Neural progenitor cell (in vitro differentiated cells): ENCODE measurements at regions not wholly inside any gene's neighbourhood (a gene's known extent, or its start where the extent isn't known, plus 50 kb on each side); places are given as distances from the start of the nearest gene placed in this dataset.
"Not testable (repeated sequence)": the region's sequence is repeated elsewhere in the genome, so short reads cannot be mapped to it uniquely, and the experiment has no call there.

Experiments
- DNase-seq: peaks from one replicate; pipeline ENCODE4 v3.0.0-alpha.2; 2016; ENCODE audit warnings: low spot score
- H2AFZ ChIP-seq: fragments of 200-600 bp; sonication (generic); replicated peaks from 2 replicates; pipeline ENCODE4 v1.6.1; 2016; ENCODE audit warnings: antibody characterized with exemption
- H3F3A ChIP-seq: fragments of 200-600 bp; sonication (generic); 2 replicates; pipeline ENCODE4 v1.6.1; 2016; ENCODE audit warnings: antibody characterized with exemption, low read depth
- H3K27ac ChIP-seq: fragments of 200-600 bp; sonication (generic); 2 replicates; pipeline ENCODE4 v1.5.1; 2016; ENCODE audit warnings: mild to moderate bottlenecking
- H3K27me3 ChIP-seq: fragments of 200-600 bp; sonication (generic); 2 replicates; pipeline ENCODE4 v1.6.1; 2016; ENCODE audit warnings: mild to moderate bottlenecking, moderate library complexity
- H3K36me3 ChIP-seq: fragments of 200-600 bp; sonication (generic); 2 replicates; pipeline ENCODE4 v1.5.1; 2016
- H3K4me1 ChIP-seq: fragments of 200-600 bp; sonication (generic); 2 replicates; pipeline ENCODE4 v1.6.1; 2016; ENCODE audit warnings: mixed run types
- H3K4me2 ChIP-seq: fragments of 200-600 bp; sonication (generic); 2 replicates; pipeline ENCODE4 v1.6.1; 2016
- H3K4me3 ChIP-seq: fragments of 200-600 bp; sonication (generic); 2 replicates; pipeline ENCODE4 v1.5.1; 2016
- H3K79me2 ChIP-seq: fragments of 200-600 bp; sonication (generic); 2 replicates; pipeline ENCODE4 v1.6.1; 2016; ENCODE audit warnings: low read depth
- H3K9ac ChIP-seq: fragments of 200-600 bp; sonication (generic); 2 replicates; pipeline ENCODE4 v1.6.1; 2016
- H3K9me3 ChIP-seq: fragments of 200-600 bp; sonication (generic); 2 replicates; pipeline ENCODE4 v1.5.1; 2016; ENCODE audit warnings: low read depth
- H4K20me1 ChIP-seq: fragments of 200-600 bp; sonication (generic); 2 replicates; pipeline ENCODE4 v1.6.1; 2016; ENCODE audit warnings: low read depth
- H3K27ac Mint-ChIP-seq: 3 replicates; pipeline ENCODE4 v1.8.0; 2021; ENCODE audit warnings: mixed read lengths
- H3K27me3 Mint-ChIP-seq: 2 replicates; pipeline ENCODE4 v1.8.0; 2022; ENCODE audit warnings: low read depth, mild to moderate bottlenecking, inconsistent platforms, moderate library complexity, mixed read lengths; ENCODE audit not compliant: insufficient read depth
- H3K36me3 Mint-ChIP-seq: 3 replicates; pipeline ENCODE4 v1.8.0; 2021; ENCODE audit warnings: mixed read lengths
- H3K4me1 Mint-ChIP-seq: 3 replicates; pipeline ENCODE4 v1.8.0; 2021; ENCODE audit warnings: mixed read lengths
- H3K4me3 Mint-ChIP-seq: 3 replicates; pipeline ENCODE4 v1.8.0; 2021; ENCODE audit warnings: mild to moderate bottlenecking, moderate library complexity, mixed read lengths
- H3K9me3 Mint-ChIP-seq: 3 replicates; pipeline ENCODE4 v1.8.0; 2020; ENCODE audit warnings: mixed read lengths

GRCh38 chr1:120648915-120649623, 74.7 kb upstream of the NBPF26 start:
- DNase-seq, H3K79me2 ChIP-seq, H3F3A ChIP-seq, H3K36me3 ChIP-seq, H3K4me3 Mint-ChIP-seq, H3K9me3 Mint-ChIP-seq, H3K4me2 ChIP-seq, H4K20me1 ChIP-seq, H3K9me3 ChIP-seq, H3K9ac ChIP-seq, H3K27ac Mint-ChIP-seq, H3K36me3 Mint-ChIP-seq, H3K27me3 Mint-ChIP-seq, H2AFZ ChIP-seq, H3K27ac ChIP-seq, H3K4me3 ChIP-seq, H3K27me3 ChIP-seq, H3K4me1 ChIP-seq, H3K4me1 Mint-ChIP-seq: not testable (repeated sequence)

- not testable (repeated sequence) for H3K9me3 Mint-ChIP-seq, H4K20me1 ChIP-seq, H3K4me3 ChIP-seq, DNase-seq, H3K36me3 ChIP-seq, H2AFZ ChIP-seq, H3K79me2 ChIP-seq, H3K9me3 ChIP-seq, H3K27ac Mint-ChIP-seq, H3K27me3 ChIP-seq, H3K27me3 Mint-ChIP-seq, H3K9ac ChIP-seq, H3K4me1 Mint-ChIP-seq, H3K27ac ChIP-seq, H3K4me3 Mint-ChIP-seq, H3K4me1 ChIP-seq, H3F3A ChIP-seq, H3K36me3 Mint-ChIP-seq, H3K4me2 ChIP-seq
These were observed 74.0 kb upstream of the NBPF26 start for GRCh38 chr1:120649730-120650129.

- H3K27ac ChIP-seq, DNase-seq, H3K9me3 Mint-ChIP-seq, H3K4me1 ChIP-seq, H3K4me2 ChIP-seq, H3K27me3 Mint-ChIP-seq, H2AFZ ChIP-seq, H3K4me3 Mint-ChIP-seq, H3K27me3 ChIP-seq, H3K36me3 Mint-ChIP-seq, H3K4me1 Mint-ChIP-seq, H3K9ac ChIP-seq, H4K20me1 ChIP-seq, H3F3A ChIP-seq, H3K36me3 ChIP-seq, H3K27ac Mint-ChIP-seq, H3K79me2 ChIP-seq, H3K9me3 ChIP-seq, H3K4me3 ChIP-seq: not testable (repeated sequence)
These were observed 69.6 kb upstream of the NBPF26 start for GRCh38 chr1:120654114-120654513.

GRCh38 chr1:120655394-120655793, 68.4 kb upstream of the NBPF26 start:
- H2AFZ ChIP-seq, H3K27me3 ChIP-seq, H4K20me1 ChIP-seq, H3K36me3 ChIP-seq, H3K4me1 ChIP-seq, H3K9ac ChIP-seq, H3K4me2 ChIP-seq, H3K27ac Mint-ChIP-seq, H3K9me3 Mint-ChIP-seq, H3K4me3 Mint-ChIP-seq, H3F3A ChIP-seq, H3K4me3 ChIP-seq, DNase-seq, H3K27ac ChIP-seq, H3K79me2 ChIP-seq, H3K4me1 Mint-ChIP-seq, H3K9me3 ChIP-seq, H3K36me3 Mint-ChIP-seq, H3K27me3 Mint-ChIP-seq: not testable (repeated sequence)

- H3K27ac Mint-ChIP-seq, H3K4me3 ChIP-seq, H3K4me2 ChIP-seq, H3K27me3 ChIP-seq, H3K4me1 Mint-ChIP-seq, H3K9me3 ChIP-seq, H3K9ac ChIP-seq, H3F3A ChIP-seq, H3K36me3 ChIP-seq, H3K4me1 ChIP-seq, H3K27ac ChIP-seq, H3K4me3 Mint-ChIP-seq, DNase-seq, H3K27me3 Mint-ChIP-seq, H4K20me1 ChIP-seq, H3K79me2 ChIP-seq, H2AFZ ChIP-seq, H3K36me3 Mint-ChIP-seq, H3K9me3 Mint-ChIP-seq: not testable (repeated sequence)
These were observed 67.6 kb upstream of the NBPF26 start for GRCh38 chr1:120656116-120656515.

- H3K27me3 Mint-ChIP-seq, H3K9me3 Mint-ChIP-seq, H3K4me1 Mint-ChIP-seq, H3K4me3 ChIP-seq, H3K27ac Mint-ChIP-seq, H3K9me3 ChIP-seq, H3K36me3 ChIP-seq, H3K4me2 ChIP-seq, H3K27ac ChIP-seq, H3F3A ChIP-seq, H3K36me3 Mint-ChIP-seq, H3K27me3 ChIP-seq, H3K9ac ChIP-seq, H3K79me2 ChIP-seq, H4K20me1 ChIP-seq, H3K4me3 Mint-ChIP-seq, H3K4me1 ChIP-seq, DNase-seq, H2AFZ ChIP-seq: not testable (repeated sequence)
These were observed 65.9 kb upstream of the NBPF26 start for GRCh38 chr1:120657804-120658203.

GRCh38 chr1:120658622-120659021, 65.1 kb upstream of the NBPF26 start:
- not testable (repeated sequence) for DNase-seq, H3K9me3 Mint-ChIP-seq, H3K4me3 Mint-ChIP-seq, H3K4me1 Mint-ChIP-seq, H3K27me3 Mint-ChIP-seq, H3K36me3 Mint-ChIP-seq, H3K27ac ChIP-seq, H3K9ac ChIP-seq, H3K4me2 ChIP-seq, H3K4me1 ChIP-seq, H3K4me3 ChIP-seq, H3K36me3 ChIP-seq, H3K9me3 ChIP-seq, H3K27me3 ChIP-seq, H3F3A ChIP-seq, H3K79me2 ChIP-seq, H4K20me1 ChIP-seq, H2AFZ ChIP-seq, H3K27ac Mint-ChIP-seq

GRCh38 chr1:120659133-120659532, 64.6 kb upstream of the NBPF26 start:
- not testable (repeated sequence) for H3K79me2 ChIP-seq, H3K27me3 ChIP-seq, H3K9ac ChIP-seq, H3K36me3 Mint-ChIP-seq, DNase-seq, H3K4me1 Mint-ChIP-seq, H3K4me3 ChIP-seq, H3F3A ChIP-seq, H4K20me1 ChIP-seq, H3K36me3 ChIP-seq, H3K27me3 Mint-ChIP-seq, H2AFZ ChIP-seq, H3K4me2 ChIP-seq, H3K27ac ChIP-seq, H3K9me3 Mint-ChIP-seq, H3K4me1 ChIP-seq, H3K27ac Mint-ChIP-seq, H3K9me3 ChIP-seq, H3K4me3 Mint-ChIP-seq
